Activated CD4-positive, alpha-beta T cell treated with anti-CD3 and anti-CD28 coated beads for 4 hours (primary cell): ENCODE measurements at regions not wholly inside any gene's neighbourhood (a gene's known extent, or its start where the extent isn't known, plus 50 kb on each side); places are given as distances from the start of the nearest gene placed in this dataset.
"Not testable (repeated sequence)": the region's sequence is repeated elsewhere in the genome, so short reads cannot be mapped to it uniquely, and the experiment has no call there.

Experiments used
- DNase-seq, 2 donors: peaks; one replicate each; pipeline ENCODE4 v3.0.0-alpha.2; 2020

GRCh38 chr15:22134941-22135566 is 54.7 kb downstream of the OR4M2 start:
- DNase-seq: not testable (repeated sequence)

- not testable (repeated sequence) for DNase-seq
Observed at GRCh38 chr15:22137572-22137971, 57.2 kb downstream of the OR4M2 start.

GRCh38 chr15:22141106-22141505 is 60.8 kb downstream of the OR4M2 start:
- DNase-seq: not testable (repeated sequence)

- not testable (repeated sequence) for DNase-seq
Observed at GRCh38 chr15:22148109-22148508, 67.8 kb downstream of the OR4M2 start.

GRCh38 chr15:22158243-22158642 is 77.9 kb downstream of the OR4M2 start:
- not testable (repeated sequence) for DNase-seq

DNA sequence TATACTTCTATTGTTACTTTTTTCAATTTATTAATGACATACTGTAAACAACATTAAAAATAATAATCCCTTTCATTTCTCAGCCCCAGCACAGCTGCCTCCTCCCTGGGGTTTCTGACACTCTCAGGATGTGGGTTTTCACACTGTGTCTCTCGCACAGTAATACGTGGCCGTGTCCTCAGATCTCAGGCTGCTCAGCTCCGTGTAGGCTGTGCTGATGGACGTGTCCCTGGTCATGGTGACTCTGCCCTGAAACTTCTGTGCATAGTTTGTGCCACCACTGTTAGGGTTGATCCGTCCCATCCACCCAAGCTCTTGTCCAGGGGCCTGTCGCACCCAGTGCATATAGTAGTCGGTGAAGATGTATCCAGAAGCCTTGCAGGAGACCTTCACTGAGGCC is 80.0 kb downstream of the OR4M2 start:
- not testable (repeated sequence) for DNase-seq

GRCh38 chr15:22160741-22161140 is 80.4 kb downstream of the OR4M2 start:
- not testable (repeated sequence) for DNase-seq

- DNase-seq: not testable (repeated sequence)
Observed at GRCh38 chr15:22161398-22161797, 81.1 kb downstream of the OR4M2 start.

- DNase-seq: not testable (repeated sequence)
Observed at GRCh38 chr15:22163715-22164114, 83.4 kb downstream of the OR4M2 start.

GRCh38 chr15:22167521-22167920 is 87.2 kb downstream of the OR4M2 start:
- not testable (repeated sequence) for DNase-seq

GRCh38 chr15:22173029-22173998 is 93.0 kb downstream of the OR4M2 start:
- not testable (repeated sequence) for DNase-seq

DNA sequence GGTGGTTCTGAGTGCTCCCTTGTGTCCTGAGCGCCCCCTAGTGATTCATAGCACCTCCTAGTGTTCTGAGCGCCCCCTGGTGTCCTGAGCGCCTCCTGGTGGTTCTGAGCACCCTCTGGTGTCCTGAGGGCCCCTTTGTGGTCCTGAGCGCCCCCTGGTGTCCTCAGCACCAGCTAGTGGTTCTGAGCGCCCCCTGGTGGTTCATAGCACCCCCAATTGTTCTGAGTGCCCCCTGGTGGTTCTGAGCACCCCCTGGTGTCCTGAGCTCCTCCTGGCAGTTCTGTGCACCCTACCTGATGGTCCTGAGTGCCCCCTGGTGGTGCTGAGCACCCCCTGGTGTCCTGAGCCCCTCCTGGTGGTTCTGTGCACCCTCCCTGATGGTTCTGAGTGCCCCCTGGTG is 93.8 kb downstream of the OR4M2 start:
- DNase-seq: not testable (repeated sequence)

GRCh38 chr15:22177965-22178364 is 97.6 kb downstream of the OR4M2 start:
- DNase-seq: not testable (repeated sequence)

- not testable (repeated sequence) for DNase-seq
Observed at GRCh38 chr15:22178438-22178837, 98.1 kb downstream of the OR4M2 start.

DNA sequence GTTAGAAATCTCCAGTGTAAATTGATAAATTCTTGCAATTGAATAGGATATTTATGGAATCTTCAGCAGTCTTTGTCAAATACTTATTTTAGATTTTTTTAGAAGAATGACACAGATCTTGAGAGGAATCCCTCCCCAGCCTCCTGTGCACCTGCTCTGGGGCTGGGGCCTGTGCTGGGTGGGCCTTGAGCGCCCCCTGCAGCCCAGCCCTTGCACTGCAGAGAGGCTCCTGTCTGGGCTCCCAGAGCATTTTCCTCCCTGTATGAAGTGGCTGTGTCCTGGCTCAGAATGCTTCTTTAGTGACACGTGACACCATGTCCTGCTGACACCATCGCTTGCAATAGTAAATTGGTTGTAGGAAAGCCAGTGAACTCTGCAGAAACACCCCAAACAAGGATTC is 98.7 kb downstream of the OR4M2 start:
- not testable (repeated sequence) for DNase-seq

DNA sequence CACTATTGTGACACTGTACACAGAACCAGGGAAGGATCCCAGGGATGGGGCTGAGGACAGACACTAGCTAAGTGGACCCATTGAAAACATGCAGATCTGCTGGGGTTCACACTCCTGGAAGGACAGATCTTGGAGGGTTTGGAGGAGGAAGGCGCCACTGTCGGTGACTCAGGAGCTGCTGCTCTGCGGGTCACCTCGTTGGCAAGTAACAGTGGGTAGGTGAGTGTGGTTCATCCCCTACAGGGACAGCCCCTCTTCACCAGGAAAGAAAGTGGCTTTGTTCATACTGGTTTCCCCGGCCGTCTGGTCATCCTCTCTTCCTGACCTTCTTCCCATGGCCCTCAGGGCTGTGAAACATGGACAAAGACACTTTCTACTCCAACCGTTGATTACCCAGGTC is 100.3 kb downstream of the OR4M2 start:
- not testable (repeated sequence) for DNase-seq

DNA sequence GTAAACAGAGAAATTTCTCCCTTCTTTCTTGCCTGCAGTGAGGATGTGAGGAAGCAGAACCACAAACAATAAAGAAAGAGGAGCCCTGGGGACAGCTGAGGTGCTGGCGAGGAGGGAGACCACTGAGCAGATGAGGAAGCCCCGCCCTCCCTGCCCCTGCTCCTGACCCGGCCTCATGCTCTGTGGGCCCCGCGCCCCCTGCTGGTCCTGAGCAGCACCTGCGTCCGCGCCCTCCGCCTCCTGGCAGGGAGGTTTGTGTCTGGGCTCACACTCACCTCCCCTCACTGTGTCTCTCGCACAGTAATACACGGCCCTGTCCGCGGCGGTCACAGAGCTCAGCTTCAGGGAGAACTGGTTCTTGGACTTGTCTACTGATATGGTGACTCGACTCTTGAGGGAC is 104.4 kb downstream of the OR4M2 start:
- DNase-seq: not testable (repeated sequence)

DNA sequence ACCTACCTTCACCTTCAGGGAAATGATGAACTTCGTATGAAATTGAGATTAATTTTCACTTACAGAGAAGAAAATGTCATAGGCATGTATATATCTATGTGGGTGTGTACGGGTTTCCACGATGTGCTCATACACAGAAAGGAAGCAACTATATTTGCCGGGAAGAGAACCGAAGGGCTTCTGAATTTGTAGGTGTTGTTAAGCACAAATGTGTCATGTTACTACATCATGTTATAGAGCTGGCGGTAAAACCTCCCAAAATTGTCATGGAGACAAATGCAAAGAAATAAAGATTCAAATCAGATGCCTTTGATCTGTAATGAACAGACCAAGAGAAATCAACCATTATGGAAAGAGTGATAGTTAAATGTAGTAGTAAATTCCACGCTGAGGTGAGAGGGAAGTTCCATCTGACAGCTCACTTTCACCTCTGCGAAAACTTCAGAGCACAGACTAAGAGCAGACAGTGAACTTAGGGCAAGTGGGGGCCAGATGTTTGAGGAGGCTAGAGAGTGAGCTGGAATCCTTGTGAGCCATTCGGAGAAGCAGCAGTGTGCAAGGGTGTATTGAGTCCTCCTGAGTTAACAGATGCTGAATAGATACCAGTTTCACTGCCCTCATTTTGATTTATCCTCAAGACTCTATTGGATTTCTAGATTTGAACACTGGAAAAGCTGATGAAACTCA is 106.7 kb downstream of the OR4M2 start:
- DNase-seq: not testable (repeated sequence)

DNA sequence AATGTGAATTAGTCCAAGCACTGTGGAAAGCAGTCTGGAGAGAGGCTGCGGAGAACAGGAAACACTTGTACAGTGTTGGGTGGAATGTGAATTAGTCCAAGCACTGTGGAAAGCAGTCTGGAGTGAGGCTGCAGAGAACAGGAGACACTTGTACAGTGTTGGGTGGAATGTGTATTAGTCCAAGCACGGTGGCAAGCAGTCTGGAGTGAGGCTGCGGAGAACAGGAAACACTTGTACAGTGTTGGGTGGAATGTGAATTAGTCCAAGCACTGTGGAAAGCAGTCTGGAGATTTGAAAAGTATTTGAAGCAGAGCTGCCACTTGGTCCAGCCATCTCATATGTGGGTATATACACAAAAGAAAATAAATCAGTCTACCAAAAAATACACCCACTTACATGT is 111.5 kb downstream of the OR4M2 start:
- not testable (repeated sequence) for DNase-seq

GRCh38 chr15:22194739-22195617 is 114.7 kb downstream of the OR4M2 start:
- DNase-seq: peak in 1 of 2 donors; percentile 0

DNA sequence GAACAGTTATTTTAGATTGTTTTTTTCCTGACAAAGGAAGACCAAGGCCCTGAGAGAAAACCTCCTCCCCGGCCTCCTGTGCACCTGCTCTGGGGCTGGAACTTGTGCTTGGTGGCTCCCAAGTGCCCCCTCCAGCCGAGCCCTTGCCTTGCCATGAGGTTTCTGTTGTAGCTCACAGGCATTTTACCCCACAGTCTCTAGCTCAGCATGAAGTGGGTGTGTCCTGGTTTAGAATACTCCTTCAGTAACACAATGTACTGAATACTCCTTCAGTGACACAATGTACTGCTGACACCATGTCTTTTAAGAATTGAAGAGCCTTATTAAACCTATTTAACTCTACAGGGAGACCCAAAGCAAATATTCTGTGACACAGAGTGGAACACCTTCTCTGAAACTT is 116.1 kb downstream of the OR4M2 start:
- DNase-seq: not testable (repeated sequence)

GRCh38 chr15:22200417-22200816 is 120.1 kb downstream of the OR4M2 start:
- DNase-seq: not testable (repeated sequence)
